ENCODE measurements at regions not wholly inside any gene's neighbourhood (a gene's known extent, or its start where the extent isn't known, plus 50 kb on each side); places are given as distances from the start of the nearest gene placed in this dataset.

DNA sequence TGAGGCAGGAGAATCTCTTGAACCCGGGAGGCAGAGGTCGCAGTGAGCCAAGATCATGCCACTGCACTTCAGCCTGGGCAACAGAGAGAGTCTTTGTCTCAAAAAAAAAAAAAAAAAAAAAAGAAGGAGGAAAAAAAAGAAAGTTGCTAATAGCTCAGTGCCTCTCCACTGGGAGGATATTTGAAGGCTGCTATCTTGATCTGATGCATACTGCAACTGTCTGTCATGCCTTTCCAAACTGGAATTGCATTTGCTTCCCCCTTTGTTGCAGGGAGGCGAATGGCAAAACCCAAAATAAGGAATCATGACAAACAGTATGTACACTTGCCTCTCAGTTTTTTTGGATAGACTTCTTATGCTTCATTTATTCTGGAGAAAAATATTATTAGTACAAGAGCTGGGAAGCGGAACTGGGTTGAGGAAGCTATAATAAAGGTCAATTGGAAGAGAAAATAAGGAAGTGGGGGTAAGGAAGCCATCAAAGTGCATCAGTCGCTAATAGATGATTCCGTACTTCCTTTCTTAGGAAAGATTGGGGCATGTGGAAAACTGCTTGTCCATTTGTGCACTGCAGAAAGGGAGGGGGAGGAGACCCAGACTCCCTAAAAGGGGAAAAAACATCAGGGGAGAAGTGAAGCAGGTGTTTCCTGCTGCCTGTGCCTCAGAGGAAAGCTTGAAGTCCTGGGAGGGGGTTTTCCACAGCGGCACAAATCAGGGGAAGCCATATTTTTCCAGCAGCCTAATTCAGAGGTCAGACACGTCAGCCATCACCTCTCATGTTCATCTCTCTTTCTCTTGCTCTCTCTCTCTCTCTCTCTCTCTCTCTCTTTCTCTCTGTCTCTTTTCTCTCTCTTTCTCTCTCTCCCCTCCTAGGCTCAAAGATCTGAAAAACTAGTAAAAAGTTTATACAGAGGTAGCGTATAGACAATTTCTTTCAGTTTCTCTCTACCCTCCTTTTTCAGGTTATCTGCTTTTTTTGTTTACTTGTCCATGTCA lies 301.4 kb upstream of the TNP1 start:
- no peak overlapping the region for H3K4me3 ChIP-seq (ENCODE audit: control insufficient read depth, low read depth, low read length)
- TF ChIP-seq, protein P1, sequence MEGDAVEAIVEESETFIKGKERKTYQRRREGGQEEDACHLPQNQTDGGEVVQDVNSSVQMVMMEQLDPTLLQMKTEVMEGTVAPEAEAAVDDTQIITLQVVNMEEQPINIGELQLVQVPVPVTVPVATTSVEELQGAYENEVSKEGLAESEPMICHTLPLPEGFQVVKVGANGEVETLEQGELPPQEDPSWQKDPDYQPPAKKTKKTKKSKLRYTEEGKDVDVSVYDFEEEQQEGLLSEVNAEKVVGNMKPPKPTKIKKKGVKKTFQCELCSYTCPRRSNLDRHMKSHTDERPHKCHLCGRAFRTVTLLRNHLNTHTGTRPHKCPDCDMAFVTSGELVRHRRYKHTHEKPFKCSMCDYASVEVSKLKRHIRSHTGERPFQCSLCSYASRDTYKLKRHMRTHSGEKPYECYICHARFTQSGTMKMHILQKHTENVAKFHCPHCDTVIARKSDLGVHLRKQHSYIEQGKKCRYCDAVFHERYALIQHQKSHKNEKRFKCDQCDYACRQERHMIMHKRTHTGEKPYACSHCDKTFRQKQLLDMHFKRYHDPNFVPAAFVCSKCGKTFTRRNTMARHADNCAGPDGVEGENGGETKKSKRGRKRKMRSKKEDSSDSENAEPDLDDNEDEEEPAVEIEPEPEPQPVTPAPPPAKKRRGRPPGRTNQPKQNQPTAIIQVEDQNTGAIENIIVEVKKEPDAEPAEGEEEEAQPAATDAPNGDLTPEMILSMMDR (IDR thresholded peaks at IDR 0.05; ENCODE audit: control insufficient read depth, insufficient read depth, low read depth, low read length, missing control alignments): no peak
- no peak for DNase-seq (ENCODE audit: low read depth)

DNA sequence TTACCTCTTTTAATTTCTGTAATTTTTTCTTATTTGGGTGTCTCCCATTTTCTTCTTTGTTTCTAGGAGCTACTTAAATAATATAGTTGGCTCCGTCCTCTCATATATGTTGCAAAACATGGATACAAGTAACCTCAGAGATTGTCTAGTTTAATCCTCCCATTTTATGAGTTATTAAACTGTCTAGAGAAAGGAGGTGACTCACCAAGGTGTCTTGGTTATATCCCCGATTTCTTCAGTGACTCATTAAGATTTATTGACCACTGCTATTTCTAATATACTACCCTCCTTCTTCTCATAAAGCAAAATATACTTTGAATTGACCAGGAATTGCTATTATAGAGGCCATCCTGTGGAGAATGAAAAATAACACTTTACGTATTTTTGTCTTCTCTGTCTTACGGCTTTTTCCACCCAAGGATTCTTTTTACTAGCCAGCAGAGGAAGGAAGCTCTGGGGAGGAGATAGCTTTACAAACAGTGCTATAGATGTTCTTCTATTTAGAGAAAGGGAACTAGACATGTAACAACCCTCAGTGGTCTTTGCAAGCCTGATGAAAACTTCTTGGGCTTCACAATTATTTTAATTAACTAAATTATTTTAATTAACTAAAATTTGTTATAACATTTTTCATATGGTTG lies 300.4 kb upstream of the TNP1 start:
- DNase-seq (ENCODE audit: low read depth): no peak
- TF ChIP-seq, protein P1 (IDR thresholded peaks at IDR 0.05; ENCODE audit: control insufficient read depth, insufficient read depth, low read depth, low read length, missing control alignments): no peak
- no peak overlapping the region for H3K4me3 ChIP-seq (ENCODE audit: control insufficient read depth, low read depth, low read length)

DNA sequence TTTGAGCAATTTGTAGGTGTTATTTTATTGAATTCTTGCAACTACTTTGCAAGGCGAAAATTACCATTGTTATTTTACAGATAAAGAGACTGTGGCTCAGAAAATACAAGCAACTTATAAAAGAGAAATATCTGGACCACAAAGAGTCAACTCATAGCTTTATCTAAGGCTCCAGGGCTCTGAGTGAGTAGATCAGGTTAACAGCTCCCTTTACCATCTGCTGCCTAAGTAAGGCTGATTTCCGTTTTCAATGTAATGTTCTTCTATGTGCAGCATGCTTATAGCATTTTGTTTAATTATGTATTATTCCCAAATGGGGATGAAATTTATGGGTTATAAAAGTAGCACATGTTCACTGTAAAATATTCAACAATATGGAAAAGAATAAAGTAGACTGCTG lies 299.1 kb upstream of the TNP1 start:
- DNase-seq (ENCODE audit: low read depth): no peak
- TF ChIP-seq, protein P1 (IDR thresholded peaks at IDR 0.05; ENCODE audit: control insufficient read depth, insufficient read depth, low read depth, low read length, missing control alignments): no peak
- H3K4me3 ChIP-seq (ENCODE audit: control insufficient read depth, low read depth, low read length): no peak overlapping the region

- TF ChIP-seq, protein P1 (IDR thresholded peaks at IDR 0.05; ENCODE audit: control insufficient read depth, insufficient read depth, low read depth, low read length, missing control alignments): no peak
- DNase-seq (ENCODE audit: low read depth): no peak
- no peak overlapping the region for H3K4me3 ChIP-seq (ENCODE audit: control insufficient read depth, low read depth, low read length)
Observed at GRCh38 chr2:217157581-217157980, 297.7 kb upstream of the TNP1 start.

DNA sequence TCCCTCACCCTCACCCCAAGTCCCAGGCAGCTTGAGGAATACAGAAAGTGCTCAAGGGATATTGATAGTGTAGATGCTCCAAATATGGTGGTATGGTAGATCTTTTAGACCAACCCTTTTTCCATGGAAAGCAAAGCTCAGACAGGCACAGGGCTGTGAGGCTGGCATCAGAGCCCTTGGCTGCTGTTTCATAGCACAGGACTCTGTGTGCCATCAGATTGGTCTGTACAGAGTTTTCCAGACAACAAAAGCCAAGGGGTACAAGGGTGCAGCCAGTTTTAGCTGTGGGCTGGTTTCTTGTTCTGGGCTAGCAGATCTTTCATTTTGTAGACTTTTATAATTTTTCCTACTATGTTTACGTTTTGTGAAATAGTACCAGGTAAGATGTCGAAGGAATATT lies 296.9 kb upstream of the TNP1 start:
- TF ChIP-seq, protein P1 (IDR thresholded peaks at IDR 0.05; ENCODE audit: control insufficient read depth, insufficient read depth, low read depth, low read length, missing control alignments): no peak
- H3K4me3 ChIP-seq (ENCODE audit: control insufficient read depth, low read depth, low read length): no peak overlapping the region
- DNase-seq (ENCODE audit: low read depth): no peak

GRCh38 chr2:217154923-217155322 lies 295.1 kb upstream of the TNP1 start:
- TF ChIP-seq, protein P1 (IDR thresholded peaks at IDR 0.05; ENCODE audit: control insufficient read depth, insufficient read depth, low read depth, low read length, missing control alignments): no peak
- no peak for DNase-seq (ENCODE audit: low read depth)
- no peak overlapping the region for H3K4me3 ChIP-seq (ENCODE audit: control insufficient read depth, low read depth, low read length)
